ENCODE measurements at regions not wholly inside any gene's neighbourhood (a gene's known extent, or its start where the extent isn't known, plus 50 kb on each side); places are given as distances from the start of the nearest gene placed in this dataset.
"Not testable (repeated sequence)": the region's sequence is repeated elsewhere in the genome, so short reads cannot be mapped to it uniquely, and the experiment has no call there.

- no peak for DNase-seq (ENCODE audit: low read depth in 2 of 2)
Measured at GRCh38 chr15:62270216-62270921, 105.3 kb upstream of the C2CD4B start.

GRCh38 chr15:62272290-62272689, 107.2 kb upstream of the C2CD4B start:
- no peak for DNase-seq (ENCODE audit: low read depth in 2 of 2)

- DNase-seq (ENCODE audit: low read depth in 2 of 2), result no peak
Measured at GRCh38 chr15:62275831-62276230, 110.7 kb upstream of the C2CD4B start.

- DNase-seq (ENCODE audit: low read depth in 2 of 2), result no peak
Measured at GRCh38 chr15:62277816-62278394, 112.8 kb upstream of the C2CD4B start.

DNA sequence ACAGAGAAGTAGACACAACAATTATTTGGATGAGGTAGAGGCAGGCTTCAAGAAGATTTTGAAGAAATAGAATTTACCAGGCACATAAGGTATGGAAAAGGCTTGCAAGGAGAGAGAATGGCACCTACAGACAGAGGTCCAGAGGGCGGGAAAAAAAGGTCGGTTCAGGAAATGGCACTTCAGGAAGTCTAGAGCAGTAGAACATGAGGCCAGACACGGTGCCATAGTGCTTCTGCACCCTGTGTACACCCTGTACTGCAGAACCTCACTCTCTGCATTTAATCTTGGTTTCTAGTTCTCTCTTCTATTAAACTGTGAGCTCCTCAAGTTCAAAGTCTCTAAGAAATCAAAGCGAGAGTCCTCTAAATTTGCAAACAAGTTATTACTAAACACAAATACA, 113.4 kb upstream of the C2CD4B start:
- no peak for DNase-seq (ENCODE audit: low read depth in 2 of 2)

DNA sequence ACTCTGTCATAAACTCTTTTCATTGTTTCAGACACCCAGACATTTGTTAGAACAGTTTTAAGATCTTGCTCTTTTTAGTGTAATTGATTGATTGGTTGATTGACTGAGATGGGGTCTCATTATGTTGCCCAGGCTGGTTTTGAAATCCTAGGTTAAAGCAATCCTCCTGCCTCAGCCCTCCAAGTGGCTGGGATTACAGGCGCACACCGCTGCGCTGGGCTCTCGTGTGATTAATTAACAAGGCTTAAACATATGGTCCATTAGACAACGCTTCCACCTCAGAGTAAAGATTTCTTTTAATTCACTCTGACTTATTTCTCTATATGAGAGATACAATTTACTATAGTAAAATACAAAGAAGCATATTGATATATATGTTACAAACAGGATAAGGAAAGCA, 114.0 kb upstream of the C2CD4B start:
- DNase-seq (ENCODE audit: low read depth in 2 of 2), result no peak

GRCh38 chr15:62280625-62281024, 115.5 kb upstream of the C2CD4B start:
- DNase-seq (ENCODE audit: low read depth in 2 of 2), result no peak

DNA sequence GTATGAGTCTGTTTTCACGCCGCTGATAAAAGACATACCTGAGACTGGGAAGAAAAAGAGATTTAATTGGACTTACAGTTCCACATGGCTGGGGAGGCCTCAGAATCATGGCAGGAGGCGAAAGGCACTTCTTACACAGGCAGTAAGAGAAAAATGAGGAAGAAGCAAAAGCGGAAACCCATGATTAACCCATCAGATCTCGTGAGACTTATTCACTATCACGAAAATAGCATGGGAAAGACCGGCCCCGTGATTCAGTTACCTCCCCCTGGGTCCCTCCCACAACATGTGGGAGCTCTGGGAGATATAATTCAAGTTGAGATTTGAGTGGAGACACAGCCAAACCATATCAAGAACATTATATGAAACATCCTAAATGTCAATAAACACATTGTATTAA, 116.7 kb upstream of the C2CD4B start:
- not testable (repeated sequence) for DNase-seq (ENCODE audit: low read depth in 2 of 2)

GRCh38 chr15:62287066-62287857, 122.2 kb upstream of the C2CD4B start:
- DNase-seq (ENCODE audit: low read depth in 2 of 2), result no peak

- DNase-seq (ENCODE audit: low read depth in 2 of 2), result no peak
Measured at GRCh38 chr15:62288361-62289017, 123.4 kb upstream of the C2CD4B start.

- DNase-seq (ENCODE audit: low read depth in 2 of 2), result no peak
Measured at GRCh38 chr15:62291262-62291661, 126.2 kb upstream of the C2CD4B start.

DNA sequence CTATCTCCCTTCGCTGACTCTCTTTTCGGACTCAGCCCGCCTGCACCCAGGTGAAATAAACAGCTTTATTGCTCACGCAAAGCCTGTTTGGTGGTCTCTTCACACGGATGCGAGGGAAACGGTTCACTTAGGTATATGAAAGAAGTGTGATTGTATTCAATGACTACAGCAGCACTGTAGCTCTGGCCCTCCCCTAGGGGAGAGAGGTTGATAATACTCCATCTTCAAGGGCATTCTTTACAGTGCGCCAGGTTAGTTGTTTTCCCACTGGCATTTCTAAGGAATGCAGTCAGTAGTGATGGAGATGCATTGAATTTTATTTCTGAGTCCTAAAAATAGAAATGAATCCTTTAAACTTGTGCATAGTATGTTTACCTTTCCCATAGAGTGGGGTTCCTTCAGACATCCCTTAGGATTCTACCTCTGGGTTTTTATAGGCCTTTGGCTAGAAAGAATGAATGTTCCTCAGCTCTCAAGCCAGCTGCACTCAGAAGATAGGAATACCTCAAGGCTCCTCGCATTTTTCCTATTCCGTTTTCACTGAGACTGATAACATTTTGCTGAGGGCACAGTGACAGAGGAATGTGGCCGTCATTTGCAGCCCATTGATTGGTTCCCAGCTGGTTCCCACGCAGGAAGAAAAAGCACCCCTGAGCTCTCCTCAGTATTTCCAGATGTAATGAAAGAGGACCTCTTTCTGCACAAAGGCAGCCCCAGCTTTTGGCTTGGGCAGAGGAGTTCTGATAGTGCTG, 131.8 kb upstream of the C2CD4B start:
- DNase-seq (ENCODE audit: low read depth in 2 of 2), result no peak

GRCh38 chr15:62297522-62297921, 132.4 kb upstream of the C2CD4B start:
- DNase-seq (ENCODE audit: low read depth in 2 of 2), result no peak

DNA sequence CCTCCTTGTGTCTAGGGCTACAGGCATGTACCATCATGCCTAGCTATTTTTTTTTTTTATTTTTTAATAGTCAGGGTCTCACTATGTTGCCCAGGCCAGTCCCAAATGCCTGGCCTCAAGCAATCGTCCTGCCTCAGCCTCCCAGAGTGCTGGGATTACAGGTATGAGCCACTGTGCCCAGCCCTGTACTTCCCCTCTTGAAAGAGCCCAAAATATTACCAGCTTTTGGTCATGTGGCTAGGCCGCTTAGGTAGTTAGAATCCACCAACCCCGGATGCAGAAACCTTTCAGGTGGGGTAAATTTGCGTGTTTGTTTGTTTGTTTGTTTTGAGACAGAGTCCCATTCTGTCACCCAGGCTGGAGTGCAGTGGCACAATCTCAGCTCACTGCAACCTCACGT, 132.8 kb upstream of the C2CD4B start:
- DNase-seq (ENCODE audit: low read depth in 2 of 2), result no peak

DNA sequence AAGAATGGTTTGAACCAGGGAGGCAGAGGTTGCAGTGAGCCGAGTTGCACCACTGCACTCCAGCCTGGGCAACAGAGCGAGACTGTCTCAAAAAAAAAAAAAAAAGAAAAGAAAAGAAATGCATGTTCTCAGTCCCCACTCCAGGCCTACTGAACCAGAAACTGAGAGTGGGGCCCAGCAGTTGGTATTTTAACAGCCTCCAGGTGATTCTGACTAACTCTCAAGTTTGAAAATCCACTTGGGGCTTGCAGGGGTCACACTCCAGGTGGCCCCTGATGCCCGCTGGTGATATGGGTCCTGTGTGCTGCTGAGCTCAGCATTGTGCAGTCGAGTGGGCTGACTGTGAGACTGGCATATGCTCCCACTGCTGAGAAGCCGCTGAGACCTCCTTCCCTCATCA, 133.7 kb upstream of the C2CD4B start:
- no peak for DNase-seq (ENCODE audit: low read depth in 2 of 2)

- DNase-seq (ENCODE audit: low read depth in 2 of 2), result no peak
Measured at GRCh38 chr15:62299541-62299940, 134.5 kb upstream of the C2CD4B start.

DNA sequence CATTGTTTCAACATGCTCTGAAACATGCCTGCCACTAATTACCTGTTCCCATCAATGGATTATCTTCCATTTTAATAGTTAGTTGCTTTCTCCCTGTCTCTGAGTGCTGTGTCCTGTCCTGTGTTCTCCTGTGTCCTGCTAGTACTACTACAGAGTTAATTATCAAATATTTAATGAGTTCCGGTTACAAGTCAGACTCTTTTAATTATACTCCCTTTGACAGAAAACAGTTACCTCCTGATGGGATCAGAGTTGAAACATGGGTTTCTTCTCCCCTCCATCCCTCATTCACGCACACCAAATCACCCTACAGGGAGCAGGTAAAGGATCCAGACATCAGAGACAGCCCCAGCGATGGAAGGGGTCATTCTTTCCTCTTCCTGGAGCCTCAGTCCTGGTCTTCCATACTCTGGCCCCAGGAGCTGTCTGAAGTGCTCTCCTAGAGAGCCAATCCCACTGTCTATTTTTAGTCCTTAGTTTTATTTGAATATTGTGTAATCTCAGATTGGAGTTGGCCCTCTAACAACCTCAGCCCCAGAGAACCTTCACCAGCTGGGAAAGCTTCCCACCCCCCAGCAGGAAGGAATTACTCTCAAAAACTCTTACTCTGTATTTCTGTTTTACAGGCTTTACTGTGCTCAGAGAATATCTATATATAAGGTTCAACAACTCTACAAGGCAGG, 137.0 kb upstream of the C2CD4B start:
- no peak for DNase-seq (ENCODE audit: low read depth in 2 of 2)

GRCh38 chr15:62306851-62307504, 141.9 kb upstream of the C2CD4B start:
- DNase-seq (ENCODE audit: low read depth in 2 of 2), result no peak

GRCh38 chr15:62307551-62307950, 142.5 kb upstream of the C2CD4B start:
- no peak for DNase-seq (ENCODE audit: low read depth in 2 of 2)

- no peak for DNase-seq (ENCODE audit: low read depth in 2 of 2)
Measured at GRCh38 chr15:62316413-62317060, 151.5 kb upstream of the C2CD4B start.

All from stimulated activated CD4-positive, alpha-beta T cell treated with anti-CD3 and anti-CD28 coated beads, Interleukin-1b, Interleukin-23, amount 100 ng/mL, for 1 hour (primary cell).